ENCODE measurements at regions not wholly inside any gene's neighbourhood (a gene's known extent, or its start where the extent isn't known, plus 50 kb on each side); places are given as distances from the start of the nearest gene placed in this dataset.

GRCh38 chr14:22483863-22484593 is 105.0 kb downstream of the DAD1 start:
- TF ChIP-seq CTCF (IDR thresholded peaks at IDR 0.05) (no peak), POLR2A (IDR thresholded peaks at IDR 0.05) (no peak), EP300 (IDR thresholded peaks at IDR 0.05) (no peak), POLR2AphosphoS5 (IDR thresholded peaks at IDR 0.05) (no peak)

All from upper lobe of left lung (tissue), 4 donors.